ENCODE measurements at regions not wholly inside any gene's neighbourhood (a gene's known extent, or its start where the extent isn't known, plus 50 kb on each side); places are given as distances from the start of the nearest gene placed in this dataset.
"Not testable (repeated sequence)": the region's sequence is repeated elsewhere in the genome, so short reads cannot be mapped to it uniquely, and the experiment has no call there.

DNA sequence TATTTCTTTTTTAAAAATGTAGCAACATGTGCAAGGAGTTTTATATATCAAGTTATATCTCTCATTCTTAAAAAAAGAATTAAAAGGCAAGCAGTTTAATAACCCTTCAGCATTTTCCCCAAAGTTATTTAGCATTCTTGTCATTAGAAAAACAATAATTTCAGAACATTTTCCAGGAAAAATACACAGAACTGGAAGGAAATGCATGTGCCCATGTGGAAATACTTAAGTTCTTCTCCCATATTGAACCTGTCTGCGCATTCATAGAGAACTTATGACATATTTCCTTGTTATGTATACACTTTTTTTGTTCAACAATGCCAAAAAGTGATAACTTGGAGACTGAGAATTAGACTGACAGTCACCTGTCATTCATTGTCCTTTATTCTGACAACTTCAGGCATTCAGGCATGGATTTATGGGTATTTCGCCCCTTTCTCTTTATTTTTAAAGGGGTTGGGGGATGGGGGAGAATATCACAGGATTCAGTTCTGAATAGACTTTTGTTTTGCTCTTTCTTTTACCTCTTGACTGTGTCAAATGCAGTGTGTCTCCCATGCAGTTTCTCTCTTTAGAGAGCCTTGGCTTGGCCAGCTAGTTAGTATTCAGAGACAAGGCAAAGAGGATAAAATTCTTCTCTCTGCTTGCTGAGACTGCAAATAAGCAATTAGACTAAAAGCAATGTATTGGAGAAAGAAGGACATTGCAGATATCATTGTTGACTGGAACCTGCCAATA lies 701.0 kb downstream of the NR2F1-AS1 start:
- no peak for DNase-seq (ENCODE audit: low spot score)

DNA sequence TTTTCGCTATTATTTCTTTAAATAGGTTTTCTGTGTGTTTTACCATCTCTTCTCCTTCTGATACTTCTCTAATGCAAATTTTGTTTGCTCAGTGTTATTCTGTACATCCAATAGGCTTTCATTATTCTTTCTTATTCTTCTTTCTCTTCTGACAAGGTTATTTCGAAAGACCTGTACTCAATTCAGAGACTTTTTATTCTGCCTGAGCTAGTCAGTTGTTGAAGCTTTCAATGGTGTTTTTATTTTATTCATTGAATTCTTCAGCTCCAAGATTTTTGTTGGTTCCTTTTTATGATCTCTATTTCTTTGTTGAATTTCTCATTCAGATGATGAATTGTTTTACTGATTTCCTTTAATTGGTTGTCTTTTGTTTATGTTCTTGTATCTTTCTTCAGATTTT lies 706.2 kb downstream of the NR2F1-AS1 start:
- DNase-seq (ENCODE audit: low spot score): no peak

DNA sequence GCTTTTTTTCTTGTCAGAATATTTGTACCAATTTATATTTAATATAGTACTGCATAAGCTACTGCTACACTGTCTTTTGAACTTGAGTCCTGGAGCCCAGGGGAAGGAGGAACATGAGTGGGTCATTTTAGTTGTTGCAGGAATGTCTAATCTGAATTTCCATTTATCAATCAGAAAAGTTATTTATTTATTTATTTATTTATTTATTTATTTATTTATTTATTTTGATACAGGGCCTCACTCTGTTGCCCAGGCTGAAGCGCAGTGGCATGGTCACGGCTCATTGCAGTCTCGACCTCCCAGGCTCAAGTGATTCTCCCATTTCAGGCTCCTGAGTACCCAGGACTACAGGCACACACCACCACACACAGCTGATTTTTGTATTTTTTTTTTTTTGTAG lies 712.6 kb downstream of the NR2F1-AS1 start:
- no peak for DNase-seq (ENCODE audit: low spot score)

DNA sequence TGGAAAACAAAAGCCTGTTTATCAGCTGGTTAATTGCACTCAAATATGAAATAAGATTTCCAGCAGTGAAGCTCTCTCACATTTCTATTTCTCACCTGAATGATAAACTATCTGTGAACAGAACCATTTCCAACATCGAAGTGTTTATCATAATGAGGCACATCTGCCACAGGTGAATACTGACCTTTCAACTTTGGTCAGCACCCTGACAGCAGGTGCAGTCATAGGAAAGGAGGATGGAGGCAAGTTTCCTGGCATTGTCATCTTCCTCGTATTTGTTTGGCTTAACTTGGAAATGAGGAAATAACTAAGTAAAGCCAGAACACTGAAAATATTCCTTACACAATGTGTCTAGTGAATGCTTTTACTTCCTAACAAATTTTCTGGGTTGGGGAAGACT lies 716.4 kb downstream of the NR2F1-AS1 start:
- no peak for DNase-seq (ENCODE audit: low spot score)

DNA sequence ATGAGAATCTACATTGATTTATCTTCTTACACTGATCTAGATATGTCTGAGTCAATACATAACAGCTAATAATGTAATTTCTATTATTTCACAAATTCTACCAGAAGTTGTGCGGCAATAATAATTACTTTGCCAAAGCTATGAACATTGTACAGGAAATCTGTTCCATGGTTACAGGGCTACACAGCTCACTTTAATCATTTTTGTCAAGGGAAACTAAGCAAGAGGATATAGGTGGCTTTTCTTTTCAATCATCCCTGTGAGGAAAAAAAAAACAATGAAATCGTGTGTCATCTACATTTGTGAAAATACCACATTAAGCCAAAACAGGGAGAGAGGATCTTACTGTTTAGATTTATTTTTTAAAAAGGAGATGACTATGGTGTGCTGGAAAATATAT lies 717.4 kb downstream of the NR2F1-AS1 start:
- DNase-seq (ENCODE audit: low spot score): no peak

DNA sequence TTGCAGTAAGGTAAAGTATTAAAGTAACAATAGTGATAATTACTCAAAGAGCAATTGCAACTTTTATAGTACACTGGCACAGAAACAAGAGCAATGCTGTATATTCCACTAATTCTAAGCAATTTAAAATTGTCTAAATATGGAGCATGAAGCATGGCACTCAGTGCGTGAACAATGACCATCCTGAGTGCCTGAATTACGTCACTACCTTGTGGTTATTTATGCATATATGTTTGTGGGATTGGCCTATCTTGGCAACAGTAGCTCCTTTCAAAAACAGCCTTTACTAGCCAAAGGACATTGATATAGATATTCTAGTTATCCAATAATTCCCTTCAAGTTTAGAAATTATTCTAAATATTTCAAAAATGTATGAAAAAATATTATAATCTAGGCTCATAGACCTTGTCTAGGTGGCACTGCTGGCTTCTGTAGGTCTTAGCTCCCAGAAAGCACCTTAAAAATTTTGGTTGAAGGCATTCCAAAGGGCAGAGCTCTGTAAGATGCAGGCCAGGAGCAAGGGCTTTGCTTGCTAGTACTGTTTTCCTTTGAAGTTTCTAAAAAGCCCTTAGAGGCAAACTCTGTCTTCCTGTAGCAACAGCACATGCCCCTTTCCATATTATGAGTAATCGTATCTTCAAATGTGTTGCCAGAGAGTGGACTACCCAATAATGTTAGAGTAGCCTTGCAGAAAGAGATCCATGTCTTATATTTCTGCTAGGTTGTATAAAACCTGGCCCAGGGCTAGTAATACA lies 719.3 kb downstream of the NR2F1-AS1 start:
- DNase-seq (ENCODE audit: low spot score): no peak

DNA sequence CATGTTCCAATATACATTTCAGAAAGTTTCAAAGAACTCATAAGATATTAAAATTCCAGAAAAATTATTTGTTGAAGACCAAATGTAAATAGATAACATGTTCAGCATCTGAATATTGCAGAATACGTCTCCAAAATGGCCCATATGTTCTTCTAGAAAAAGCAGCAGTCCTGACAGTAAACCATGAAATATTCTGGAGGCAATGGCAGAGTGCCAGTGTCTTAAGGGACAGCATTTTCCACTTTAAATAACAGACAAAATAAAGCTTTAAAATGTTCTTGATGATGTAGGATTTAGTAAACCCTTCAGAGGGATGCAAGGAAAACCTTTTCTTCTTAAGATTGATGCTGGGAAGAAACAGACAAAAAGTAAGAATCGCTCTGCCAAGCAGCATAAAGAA lies 721.0 kb downstream of the NR2F1-AS1 start:
- DNase-seq (ENCODE audit: low spot score): no peak

DNA sequence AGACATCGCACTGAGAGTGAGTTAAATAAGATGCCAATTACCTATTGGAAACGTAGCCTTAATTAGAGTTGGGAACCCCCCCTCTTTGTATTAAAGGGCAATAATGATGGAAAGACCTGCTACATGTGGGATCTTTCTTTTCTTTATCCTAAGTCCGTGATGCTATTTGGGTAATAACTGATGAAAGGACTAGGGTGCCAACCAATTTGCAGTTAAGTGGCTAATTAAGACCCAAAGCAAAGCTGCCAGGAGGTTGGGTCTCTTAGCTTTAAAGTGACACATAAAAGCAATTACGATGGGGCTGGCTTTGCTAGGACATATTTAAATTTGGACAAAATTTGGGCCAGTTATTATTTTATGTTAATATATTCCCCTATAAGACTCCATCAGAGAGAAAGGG lies 728.8 kb downstream of the NR2F1-AS1 start:
- no peak for DNase-seq (ENCODE audit: low spot score)

DNA sequence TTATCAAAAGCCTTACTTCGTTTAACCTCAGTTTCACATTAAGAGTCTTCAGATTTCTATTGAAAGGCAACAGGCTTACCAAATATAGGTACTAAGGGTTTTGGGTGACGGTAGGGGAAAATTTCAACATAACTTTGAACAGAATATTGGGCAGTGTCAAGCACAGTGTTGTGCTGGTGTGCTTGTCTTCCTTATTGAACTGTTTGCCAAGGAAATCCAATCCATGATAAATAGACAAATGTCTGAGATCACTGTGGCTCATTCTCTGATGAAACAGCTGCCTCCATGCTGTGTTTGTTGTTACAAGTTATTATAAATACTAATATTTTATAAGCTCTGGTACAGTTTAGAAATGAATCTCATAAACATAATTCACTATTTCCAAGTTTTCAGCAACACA lies 730.1 kb downstream of the NR2F1-AS1 start:
- no peak for DNase-seq (ENCODE audit: low spot score)

DNA sequence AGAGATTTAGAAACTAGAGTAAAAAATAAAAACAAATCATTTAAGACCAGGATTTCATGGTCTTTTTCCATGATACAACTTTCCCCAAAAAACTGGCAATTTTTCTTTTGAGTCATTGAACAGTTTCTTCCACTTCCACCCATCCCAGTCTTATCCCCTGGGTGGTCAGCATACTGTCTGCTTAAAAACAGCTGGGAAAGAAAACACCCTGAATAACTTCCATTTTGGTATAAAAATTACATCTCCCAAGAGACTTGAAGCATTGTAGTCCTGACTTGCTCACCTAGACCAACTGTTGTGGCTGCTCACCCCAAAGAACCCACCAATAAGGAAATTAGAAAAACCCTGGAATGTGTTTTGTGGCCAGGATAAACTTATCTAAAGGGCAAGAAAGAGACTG lies 731.3 kb downstream of the NR2F1-AS1 start:
- DNase-seq (ENCODE audit: low spot score): no peak

DNA sequence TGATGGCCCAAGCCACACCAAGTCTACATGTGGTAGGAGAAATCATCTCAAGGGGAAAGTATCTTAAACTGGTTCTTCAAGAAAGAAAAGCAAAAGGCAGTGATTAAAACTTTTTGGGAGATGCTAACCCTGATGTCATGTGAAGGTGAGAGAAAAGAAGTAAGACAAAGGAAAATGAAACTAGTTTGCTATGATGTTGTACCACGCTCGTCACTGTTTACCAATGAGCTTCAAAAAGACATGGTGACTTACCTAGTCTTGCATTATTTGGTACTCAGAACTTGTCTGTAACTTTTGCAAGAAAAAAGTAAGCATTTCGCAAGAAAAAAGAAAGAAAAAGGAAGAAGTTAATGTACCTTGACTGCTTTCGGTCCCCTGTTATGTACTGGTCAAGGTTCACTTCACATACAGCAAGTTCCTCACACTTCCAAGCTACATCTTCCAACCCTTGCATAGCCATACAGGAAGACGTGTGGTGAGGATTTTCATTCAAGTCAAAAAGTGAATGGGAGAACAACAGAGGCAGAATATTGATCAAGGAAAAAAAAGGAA lies 739.3 kb downstream of the NR2F1-AS1 start:
- no peak for DNase-seq (ENCODE audit: low spot score)

DNA sequence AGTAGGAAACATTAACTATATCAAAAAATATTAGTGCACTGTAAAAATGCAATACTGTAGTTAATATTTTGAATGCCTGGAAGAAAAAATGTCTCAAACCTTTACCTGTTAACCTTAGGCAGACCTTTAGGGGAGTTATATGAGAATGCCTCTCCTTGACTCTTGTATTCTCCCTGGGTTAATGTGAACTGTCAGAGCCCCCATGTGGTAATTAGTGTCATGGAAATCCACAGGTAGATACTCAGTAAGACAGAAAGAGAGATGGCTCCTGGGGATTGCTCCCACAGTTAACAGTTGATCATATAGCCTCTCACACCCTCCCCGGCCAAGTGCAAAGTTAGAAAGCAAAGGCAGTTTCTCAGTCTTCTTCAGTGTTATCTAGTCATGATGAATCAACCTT lies 742.8 kb downstream of the NR2F1-AS1 start:
- no peak for DNase-seq (ENCODE audit: low spot score)

DNA sequence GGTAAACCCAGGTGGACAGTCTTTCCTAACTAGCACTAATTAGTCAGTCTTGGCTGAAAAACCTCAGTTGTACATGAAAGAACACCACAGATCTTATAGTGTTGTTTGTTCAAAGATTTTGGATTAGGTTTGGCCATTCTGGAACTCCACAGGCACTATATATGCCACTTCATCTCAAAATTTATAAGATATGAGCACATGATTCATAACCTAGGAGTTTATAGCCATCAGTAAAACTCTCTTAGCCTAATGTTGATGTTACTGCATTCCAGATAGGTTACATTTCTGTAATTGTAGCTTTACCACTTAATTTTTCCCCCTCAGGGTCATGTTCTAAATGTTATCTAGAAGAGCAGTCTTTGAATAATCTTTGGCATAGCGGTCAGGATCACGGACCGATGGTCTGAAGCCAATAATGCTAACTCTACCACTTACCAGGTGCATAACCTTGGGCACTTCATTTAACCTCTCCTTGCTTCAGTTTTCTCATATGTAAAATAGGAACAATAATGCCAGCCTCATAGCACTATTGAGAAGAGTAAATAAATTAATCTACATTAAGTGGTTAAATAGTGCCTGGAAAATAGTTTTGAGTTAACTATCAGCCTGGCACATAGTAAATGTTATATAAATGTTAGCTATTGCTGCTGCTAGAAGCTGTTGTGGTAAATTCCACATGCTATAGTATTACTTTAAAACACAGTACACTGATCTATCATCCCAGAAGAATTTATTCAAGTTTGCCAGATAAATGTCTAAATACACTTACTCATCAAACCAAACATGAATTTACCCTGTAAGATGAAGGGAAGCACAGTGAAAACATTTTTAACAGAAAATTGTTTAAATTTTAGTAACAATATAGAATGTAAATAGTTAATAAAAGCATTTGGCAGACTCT lies 743.9 kb downstream of the NR2F1-AS1 start:
- peak; percentile 11 for DNase-seq (ENCODE audit: low spot score)

DNA sequence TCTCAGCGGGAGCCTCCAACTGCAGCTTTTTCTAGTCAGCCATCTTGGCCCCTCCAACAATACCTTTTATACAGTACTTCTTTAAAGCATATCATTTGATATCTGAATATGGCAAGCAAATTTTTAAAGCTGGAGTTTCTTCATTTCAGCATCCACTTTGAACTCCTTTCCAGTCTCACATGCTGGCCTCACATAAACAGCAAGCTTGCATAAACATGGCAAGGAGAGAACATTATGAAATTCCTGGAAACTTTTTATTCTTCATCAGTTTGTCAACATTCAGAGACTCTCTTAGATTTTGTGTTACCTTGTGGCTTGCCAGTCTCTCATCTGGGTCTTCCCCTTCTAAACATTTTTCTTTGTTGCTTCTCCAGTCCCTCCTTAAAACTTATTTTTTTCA lies 745.3 kb downstream of the NR2F1-AS1 start:
- DNase-seq (ENCODE audit: low spot score): no peak

DNA sequence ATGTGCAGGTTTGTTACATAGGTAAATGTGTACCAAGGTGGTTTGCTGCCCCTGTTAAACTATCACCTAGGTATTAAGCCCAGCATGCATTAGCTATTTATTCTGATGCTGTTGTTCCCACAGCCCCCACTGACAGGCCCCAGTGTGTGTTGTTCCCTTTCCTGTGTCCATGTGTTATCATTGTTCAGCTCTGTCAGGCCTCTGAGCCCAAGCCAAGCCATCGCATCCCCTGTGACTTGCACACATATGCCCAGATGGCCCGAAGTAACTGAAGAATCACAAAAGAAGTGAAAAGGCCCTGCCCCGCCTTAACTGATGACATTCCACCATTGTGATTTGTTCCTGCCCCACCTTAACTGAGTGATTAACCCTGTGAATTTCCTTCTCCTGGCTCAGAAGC lies 757.5 kb downstream of the NR2F1-AS1 start:
- DNase-seq (ENCODE audit: low spot score): not testable (repeated sequence)

DNA sequence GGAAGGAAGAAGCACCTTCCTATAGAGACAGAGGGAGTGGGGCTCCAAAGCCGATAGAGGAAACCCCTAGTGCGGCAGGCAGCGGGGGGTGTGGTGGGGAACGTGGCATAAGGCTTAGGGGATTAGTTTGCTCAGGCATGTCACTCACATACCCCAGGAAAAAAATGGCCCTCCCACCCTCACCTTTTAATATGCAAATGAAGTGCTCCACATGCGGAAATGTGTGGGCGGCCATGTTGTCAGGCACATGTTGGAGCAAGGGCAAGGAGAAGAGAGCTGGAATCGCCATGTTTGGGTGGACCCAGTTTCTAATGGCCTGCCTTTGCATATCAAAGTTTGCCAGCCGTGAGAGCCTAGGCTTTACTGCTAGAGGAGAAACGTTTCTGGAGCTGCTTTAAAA lies 758.8 kb downstream of the NR2F1-AS1 start:
- DNase-seq (ENCODE audit: low spot score): no peak

DNA sequence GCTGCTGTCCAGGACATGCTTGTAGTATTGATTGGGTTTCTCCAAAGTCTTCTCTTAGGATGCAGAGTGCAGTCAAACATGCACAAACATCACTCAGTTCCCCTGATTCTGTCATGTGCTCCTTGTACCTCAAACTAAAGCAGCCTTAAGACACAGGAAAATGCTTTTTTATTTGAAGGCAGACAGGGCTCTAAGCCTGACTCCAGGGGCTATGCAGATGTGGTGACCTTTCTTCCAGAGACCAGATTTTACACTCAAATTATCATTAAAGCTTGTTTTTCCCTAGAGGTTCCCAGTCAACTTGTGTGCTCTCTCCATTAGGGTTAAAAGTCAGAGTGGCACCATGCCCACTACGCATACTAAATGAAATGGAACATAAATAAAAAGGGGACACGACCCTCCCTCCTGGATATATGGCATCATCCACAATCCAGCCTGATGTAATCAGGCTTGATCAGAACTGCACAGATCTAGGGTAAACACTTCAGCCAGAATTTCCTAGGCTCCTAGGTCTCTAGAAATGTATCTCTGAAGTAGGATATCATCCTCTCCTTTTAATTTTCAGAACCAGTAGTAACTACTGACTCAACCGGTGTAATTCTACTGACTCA lies 771.1 kb downstream of the NR2F1-AS1 start:
- no peak for DNase-seq (ENCODE audit: low spot score)

DNA sequence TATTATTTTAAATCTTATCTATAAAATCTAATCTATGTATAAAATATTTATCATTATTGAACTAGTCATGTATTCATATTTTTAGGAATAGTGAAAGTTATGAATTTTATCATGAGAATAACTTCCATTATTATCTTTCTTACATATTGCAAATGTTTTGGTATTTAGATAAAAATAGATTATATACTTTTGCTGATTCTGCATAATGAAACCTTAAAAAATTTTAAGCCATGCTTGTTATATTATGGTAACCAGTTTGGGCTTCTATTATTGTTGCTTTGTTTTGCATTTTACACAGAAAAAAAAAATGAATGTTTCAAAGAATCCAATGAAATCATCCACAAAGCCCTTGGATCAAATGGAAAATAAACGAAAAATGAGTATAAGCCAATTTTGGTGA lies 772.5 kb downstream of the NR2F1-AS1 start:
- DNase-seq (ENCODE audit: low spot score): no peak

DNA sequence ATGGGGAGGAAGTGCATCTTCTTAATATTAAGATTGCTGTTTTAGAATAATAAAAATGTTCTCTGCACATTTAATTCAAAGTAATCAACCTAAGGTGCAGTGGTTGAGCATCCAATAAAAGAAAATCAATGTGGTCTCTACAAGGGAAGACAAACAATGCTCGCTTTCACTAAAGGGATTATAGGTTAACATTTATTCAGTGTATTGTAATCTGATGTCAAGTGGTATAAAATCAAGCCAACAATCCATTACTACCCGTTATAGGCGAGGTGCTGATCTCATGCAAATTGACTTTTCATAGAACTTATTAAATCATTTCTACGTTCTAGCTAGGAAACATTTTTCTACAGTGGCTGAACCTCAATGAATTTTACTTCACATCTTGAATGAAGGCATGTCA lies 773.9 kb downstream of the NR2F1-AS1 start:
- no peak for DNase-seq (ENCODE audit: low spot score)

DNA sequence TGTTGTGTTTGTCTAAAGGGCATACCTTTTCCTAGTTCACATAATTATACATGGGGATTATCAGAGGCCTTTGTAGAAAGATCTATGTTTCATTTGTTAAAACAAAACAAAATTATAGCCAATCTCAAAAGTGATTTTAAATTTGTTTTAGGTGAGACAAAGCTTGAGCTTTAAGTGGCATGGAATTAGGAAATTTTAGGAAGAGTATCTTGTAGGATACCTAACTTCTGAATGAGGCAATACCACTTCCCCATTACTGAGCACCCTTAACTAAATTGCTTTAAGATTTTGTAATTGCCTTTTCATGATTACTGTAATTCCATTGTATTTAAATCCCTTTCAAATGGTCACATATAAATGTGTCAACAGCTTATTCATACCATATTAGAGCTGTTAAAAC lies 775.6 kb downstream of the NR2F1-AS1 start:
- DNase-seq (ENCODE audit: low spot score): no peak

DNA sequence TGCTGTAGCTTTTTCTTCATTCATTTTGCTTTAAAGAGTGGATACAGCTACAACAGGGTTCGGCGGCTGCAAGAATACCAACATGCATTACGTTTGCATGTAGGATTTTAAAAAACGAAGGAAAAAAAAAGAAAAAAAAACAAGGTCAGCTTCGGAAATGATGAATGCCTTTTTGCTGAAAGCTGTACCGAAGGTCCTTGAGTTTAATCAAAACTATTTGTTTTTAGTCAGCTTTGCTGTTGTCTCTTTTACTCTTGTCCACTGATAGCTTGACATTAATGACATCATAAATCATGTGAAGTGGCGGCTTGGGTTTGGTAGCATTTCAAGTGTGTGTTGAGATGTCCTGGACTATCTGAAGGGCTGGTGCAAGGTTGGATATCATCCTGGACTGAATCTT lies 779.1 kb downstream of the NR2F1-AS1 start:
- DNase-seq (ENCODE audit: low spot score): peak; percentile 44

DNA sequence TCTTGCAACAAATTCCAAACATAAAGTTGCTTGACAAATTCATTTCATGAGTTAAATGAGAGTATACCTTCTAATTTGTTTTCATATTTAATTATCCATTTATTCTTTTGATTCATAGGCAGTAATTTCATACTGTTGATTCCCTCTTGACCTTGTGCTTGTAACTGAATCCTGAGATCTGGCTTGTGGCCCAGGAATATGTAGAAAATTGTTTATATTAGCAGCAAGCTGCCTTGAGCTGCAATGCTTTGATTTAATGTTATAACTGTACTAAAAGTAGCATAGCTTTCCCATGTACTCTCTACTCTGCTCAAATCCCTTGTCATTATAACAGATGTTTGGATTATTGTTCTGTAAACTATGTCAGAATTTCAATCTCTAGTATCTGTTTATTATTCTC lies 780.7 kb downstream of the NR2F1-AS1 start:
- no peak for DNase-seq (ENCODE audit: low spot score)

Measured in A172 (cell line).